ENCODE measurements at regions not wholly inside any gene's neighbourhood (a gene's known extent, or its start where the extent isn't known, plus 50 kb on each side); places are given as distances from the start of the nearest gene placed in this dataset.

DNA sequence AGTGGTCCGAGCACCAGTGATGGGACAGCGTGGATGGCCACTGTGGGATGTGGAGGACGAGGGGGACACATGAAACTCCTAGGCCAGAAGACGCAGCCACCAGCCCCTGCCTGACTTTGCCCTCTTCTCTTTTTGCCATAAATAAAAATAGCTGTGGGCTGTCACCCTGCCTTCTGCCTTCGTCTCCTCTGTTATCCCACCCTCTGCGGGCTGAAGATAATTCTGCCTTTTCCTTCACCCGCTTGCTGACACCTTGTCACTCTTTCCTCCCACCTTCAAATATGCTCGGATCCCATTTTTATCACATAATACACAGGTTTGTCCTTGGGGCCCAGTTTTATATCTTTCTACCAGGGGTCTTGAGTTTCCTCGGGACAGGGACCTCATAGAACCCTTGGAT lies 87.6 kb upstream of the CIBAR2 start:
- TF ChIP-seq POLR2A (IDR thresholded peaks at IDR 0.05) = no peak
- no peak for TF ChIP-seq CTCF (IDR thresholded peaks at IDR 0.05)

Data from heart left ventricle (tissue), 13 donors.